ENCODE measurements at regions not wholly inside any gene's neighbourhood (a gene's known extent, or its start where the extent isn't known, plus 50 kb on each side); places are given as distances from the start of the nearest gene placed in this dataset.

DNA sequence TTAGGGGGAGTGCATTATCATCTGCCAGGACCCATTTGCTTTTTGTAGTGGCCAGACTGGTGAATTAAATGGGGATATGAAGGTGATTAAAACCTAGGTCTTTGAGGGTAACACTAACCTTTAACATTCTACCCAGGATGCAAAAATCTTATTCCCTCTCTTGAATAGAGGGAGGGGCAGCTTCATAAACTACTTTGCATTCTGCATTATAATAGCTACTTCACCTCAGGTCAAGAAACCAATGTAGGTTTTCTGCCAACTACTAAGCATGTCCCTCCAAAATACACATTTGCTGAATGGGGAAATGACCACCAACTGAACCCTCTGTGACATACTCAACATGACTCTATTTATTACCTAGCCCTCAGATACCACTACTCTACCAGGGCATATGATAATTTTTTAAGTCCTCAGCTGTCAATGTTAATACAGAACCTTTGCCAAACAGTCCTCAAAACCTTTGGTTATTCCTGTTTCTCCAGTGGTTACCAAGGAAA lies 477.6 kb upstream of the CD180 start:
- Histone ChIP-seq H2AK5ac (ENCODE audit: insufficient read length, low read length) (no peak overlapping the region), H4K20me1 (ENCODE audit: control insufficient read depth, insufficient read depth, insufficient read length) (no peaks in the 10 kb centered on the region), H3K4ac (ENCODE audit: low read depth, low read length) (no peak overlapping the region), H4K5ac (ENCODE audit: insufficient read length, low read depth, low read length) (no peak overlapping the region), H3K23me2 (ENCODE audit: insufficient read length, low read depth, low read length, poor library complexity, severe bottlenecking) (no peaks in the 10 kb centered on the region), H3K4me2 (ENCODE audit: insufficient read depth, insufficient read length, low read length) (no peak overlapping the region), H2BK120ac (ENCODE audit: low read depth, low read length, poor library complexity, severe bottlenecking) (no peak overlapping the region), H3K4me1 (ENCODE audit: insufficient read depth, low read length) (peaks cover 7% of the 10 kb centered on the region; the same call in 1 of the 2 replicates), H3K27me3 (ENCODE audit: insufficient read depth, low read length) (no peaks in the 10 kb centered on the region), H3K79me1 (ENCODE audit: insufficient read depth, low read depth, low read length, poor library complexity, severe bottlenecking) (no peaks in the 10 kb centered on the region), H3K56ac (ENCODE audit: insufficient read length, low read depth, low read length) (no peak overlapping the region), H3K27ac (ENCODE audit: insufficient read length, low read depth, low read length) (no peak overlapping the region), H2BK5ac (ENCODE audit: insufficient read length, low read length) (no peak overlapping the region), H2BK12ac (ENCODE audit: insufficient read length, low read depth, low read length) (no peak overlapping the region), H3K18ac (ENCODE audit: insufficient read length, low read depth, low read length) (no peak overlapping the region), H3K79me2 (ENCODE audit: insufficient read depth, low read length) (no peaks in the 10 kb centered on the region), H4K91ac (ENCODE audit: insufficient read length, low read depth, low read length) (no peak overlapping the region), H3K9ac (ENCODE audit: extremely low read depth, insufficient read length, low read length) (no peak overlapping the region), H3K23ac (ENCODE audit: insufficient read length, low read depth, low read length) (no peak overlapping the region), H4K8ac (replicated peaks; ENCODE audit: insufficient read length, low read depth, low read length) (no peak overlapping the region), H2BK20ac (ENCODE audit: low read depth, low read length, poor library complexity, severe bottlenecking) (no peak overlapping the region), H3K14ac (ENCODE audit: insufficient read depth, low read length) (no peak overlapping the region), H3K9me3 (ENCODE audit: control insufficient read depth, low read depth, low read length) (no peaks in the 10 kb centered on the region), H2BK15ac (ENCODE audit: low read depth, low read length) (no peak overlapping the region), H2AFZ (ENCODE audit: low read length) (no peak overlapping the region), H3T11ph (ENCODE audit: low read length) (no peak overlapping the region)
- Mint-ChIP-seq H3K9me3 (no peaks in the 10 kb centered on the region), H3K36me3 (ENCODE audit: insufficient read depth in 1 of 3, low read depth in 3 of 3) (no peaks in the 10 kb centered on the region; a peak in 1 of 7 replicates), H3K27ac (no peak overlapping the region), H3K4me3 (no peak overlapping the region), H3K4me1 (peaks cover 15 to 18% of the 10 kb centered on the region in 2 experiments), H3K27me3 (ENCODE audit: low read depth) (no peaks in the 10 kb centered on the region)
- TF ChIP-seq, protein P1, sequence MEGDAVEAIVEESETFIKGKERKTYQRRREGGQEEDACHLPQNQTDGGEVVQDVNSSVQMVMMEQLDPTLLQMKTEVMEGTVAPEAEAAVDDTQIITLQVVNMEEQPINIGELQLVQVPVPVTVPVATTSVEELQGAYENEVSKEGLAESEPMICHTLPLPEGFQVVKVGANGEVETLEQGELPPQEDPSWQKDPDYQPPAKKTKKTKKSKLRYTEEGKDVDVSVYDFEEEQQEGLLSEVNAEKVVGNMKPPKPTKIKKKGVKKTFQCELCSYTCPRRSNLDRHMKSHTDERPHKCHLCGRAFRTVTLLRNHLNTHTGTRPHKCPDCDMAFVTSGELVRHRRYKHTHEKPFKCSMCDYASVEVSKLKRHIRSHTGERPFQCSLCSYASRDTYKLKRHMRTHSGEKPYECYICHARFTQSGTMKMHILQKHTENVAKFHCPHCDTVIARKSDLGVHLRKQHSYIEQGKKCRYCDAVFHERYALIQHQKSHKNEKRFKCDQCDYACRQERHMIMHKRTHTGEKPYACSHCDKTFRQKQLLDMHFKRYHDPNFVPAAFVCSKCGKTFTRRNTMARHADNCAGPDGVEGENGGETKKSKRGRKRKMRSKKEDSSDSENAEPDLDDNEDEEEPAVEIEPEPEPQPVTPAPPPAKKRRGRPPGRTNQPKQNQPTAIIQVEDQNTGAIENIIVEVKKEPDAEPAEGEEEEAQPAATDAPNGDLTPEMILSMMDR (conservative IDR thresholded peaks at IDR 0.05), result no peak
- DNase-seq, result no peak
